HCT116 (cell line): ENCODE measurements at regions not wholly inside any gene's neighbourhood (a gene's known extent, or its start where the extent isn't known, plus 50 kb on each side); places are given as distances from the start of the nearest gene placed in this dataset.

Experiments used
- EZH2 ChIP-seq: fragments of 200-600 bp; sonication (generic); IDR thresholded peaks from 2 replicates; pipeline ENCODE4 v1.6.1; 2017; ENCODE audit warnings: antibody characterized with exemption, mixed run types
- JUND ChIP-seq: IDR thresholded peaks from 2 replicates; pipeline ENCODE4 v1.6.1; 2012
- POLR2A ChIP-seq: IDR thresholded peaks from 2 replicates; pipeline ENCODE4 v1.7.0; 2011; ENCODE audit warnings: borderline replicate concordance; ENCODE audit not compliant: insufficient read depth, insufficient read length; ENCODE audit errors: extremely low read depth
- POLR2AphosphoS5 ChIP-seq: IDR thresholded peaks from 2 replicates; pipeline ENCODE4 v1.6.1; 2011; ENCODE audit warnings: mild to moderate bottlenecking, low read depth, low read length, moderate library complexity
- RAD21 ChIP-seq: IDR thresholded peaks from 2 replicates; pipeline ENCODE4 v1.6.1; 2012; ENCODE audit warnings: low read depth, mild to moderate bottlenecking
- SIN3A ChIP-seq: IDR thresholded peaks from 2 replicates; pipeline ENCODE4 v1.6.1; 2012; ENCODE audit warnings: low read depth
- SP1 ChIP-seq: IDR thresholded peaks from 2 replicates; pipeline ENCODE4 v1.6.1; 2012; ENCODE audit warnings: low read depth
- SRF ChIP-seq: IDR thresholded peaks from 2 replicates; pipeline ENCODE4 v1.6.1; 2012; ENCODE audit warnings: low read depth
- TCF7L2 ChIP-seq: IDR thresholded peaks from 2 replicates; pipeline ENCODE4 v1.7.0; 2011; ENCODE audit warnings: borderline replicate concordance, inconsistent platforms; ENCODE audit not compliant: insufficient read depth, insufficient read length; ENCODE audit errors: extremely low read depth
- ZFX ChIP-seq: fragments of 450-650 bp; IDR thresholded peaks from 2 replicates; pipeline ENCODE4 v1.6.1; 2017
- TF ChIP-seq, protein P1 (sequence below), 3 experiments: fragments of 200-600 bp in 1 of 3; sonication (generic) in 1 of 3; IDR thresholded peaks in 2 of 3; conservative IDR thresholded peaks in 1 of 3; 2 replicates each; pipeline ENCODE4 v1.5.1; 2012 to 2017; ENCODE audit warnings: low read depth in 2 of 3, low read length in 2 of 3, antibody characterized with exemption in 1 of 3, borderline replicate concordance in 1 of 3, control low read depth in 1 of 3, mild to moderate bottlenecking in 1 of 3, mixed read lengths in 1 of 3, mixed run types in 1 of 3, moderate library complexity in 1 of 3; ENCODE audit not compliant: insufficient read depth in 1 of 3
- TF ChIP-seq, protein P2 (sequence below): IDR thresholded peaks from 2 replicates; pipeline ENCODE4 v1.6.1; 2011; ENCODE audit warnings: mild to moderate bottlenecking, low read length, moderate library complexity; ENCODE audit not compliant: insufficient replicate concordance; ENCODE audit errors: extremely low read depth
- TF ChIP-seq, protein P3 (sequence below): IDR thresholded peaks from 2 replicates; pipeline ENCODE4 v1.6.1; 2012

DNA sequence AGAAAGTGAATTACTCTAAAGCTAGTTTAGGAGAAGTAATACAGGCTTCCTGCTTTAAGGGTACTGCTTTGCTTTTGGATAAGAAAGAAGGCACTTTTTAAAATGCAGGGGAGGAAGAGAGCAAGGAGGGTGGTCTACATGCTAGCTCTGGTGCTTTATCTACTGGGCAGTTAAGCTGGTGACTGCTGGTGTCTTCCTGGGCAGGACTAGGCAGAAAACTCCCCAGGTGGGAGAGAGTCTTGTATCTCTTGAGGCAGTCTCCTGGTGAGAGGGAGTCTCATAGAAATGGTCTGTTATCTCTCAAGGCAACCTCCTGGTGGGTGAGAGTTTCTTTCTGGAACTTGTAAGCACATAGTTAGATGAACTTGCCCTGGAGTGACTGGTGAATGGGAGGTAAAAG lies 953.9 kb upstream of the GOT2 start:
- TF ChIP-seq SRF, result no peak
- TF ChIP-seq EZH2, result no peak
- TF ChIP-seq TCF7L2, result no peak
- TF ChIP-seq POLR2A, result no peak
- no peak for TF ChIP-seq SP1
- TF ChIP-seq, protein P1, sequence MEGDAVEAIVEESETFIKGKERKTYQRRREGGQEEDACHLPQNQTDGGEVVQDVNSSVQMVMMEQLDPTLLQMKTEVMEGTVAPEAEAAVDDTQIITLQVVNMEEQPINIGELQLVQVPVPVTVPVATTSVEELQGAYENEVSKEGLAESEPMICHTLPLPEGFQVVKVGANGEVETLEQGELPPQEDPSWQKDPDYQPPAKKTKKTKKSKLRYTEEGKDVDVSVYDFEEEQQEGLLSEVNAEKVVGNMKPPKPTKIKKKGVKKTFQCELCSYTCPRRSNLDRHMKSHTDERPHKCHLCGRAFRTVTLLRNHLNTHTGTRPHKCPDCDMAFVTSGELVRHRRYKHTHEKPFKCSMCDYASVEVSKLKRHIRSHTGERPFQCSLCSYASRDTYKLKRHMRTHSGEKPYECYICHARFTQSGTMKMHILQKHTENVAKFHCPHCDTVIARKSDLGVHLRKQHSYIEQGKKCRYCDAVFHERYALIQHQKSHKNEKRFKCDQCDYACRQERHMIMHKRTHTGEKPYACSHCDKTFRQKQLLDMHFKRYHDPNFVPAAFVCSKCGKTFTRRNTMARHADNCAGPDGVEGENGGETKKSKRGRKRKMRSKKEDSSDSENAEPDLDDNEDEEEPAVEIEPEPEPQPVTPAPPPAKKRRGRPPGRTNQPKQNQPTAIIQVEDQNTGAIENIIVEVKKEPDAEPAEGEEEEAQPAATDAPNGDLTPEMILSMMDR (IDR thresholded peaks at IDR 0.05 in 2 of 3, conservative IDR thresholded peaks at IDR 0.05 in 1 of 3; ENCODE audit: borderline replicate concordance in 1 of 3, insufficient read depth in 1 of 3, low read depth in 2 of 3, low read length in 2 of 3), result no peak
- TF ChIP-seq, protein P2, sequence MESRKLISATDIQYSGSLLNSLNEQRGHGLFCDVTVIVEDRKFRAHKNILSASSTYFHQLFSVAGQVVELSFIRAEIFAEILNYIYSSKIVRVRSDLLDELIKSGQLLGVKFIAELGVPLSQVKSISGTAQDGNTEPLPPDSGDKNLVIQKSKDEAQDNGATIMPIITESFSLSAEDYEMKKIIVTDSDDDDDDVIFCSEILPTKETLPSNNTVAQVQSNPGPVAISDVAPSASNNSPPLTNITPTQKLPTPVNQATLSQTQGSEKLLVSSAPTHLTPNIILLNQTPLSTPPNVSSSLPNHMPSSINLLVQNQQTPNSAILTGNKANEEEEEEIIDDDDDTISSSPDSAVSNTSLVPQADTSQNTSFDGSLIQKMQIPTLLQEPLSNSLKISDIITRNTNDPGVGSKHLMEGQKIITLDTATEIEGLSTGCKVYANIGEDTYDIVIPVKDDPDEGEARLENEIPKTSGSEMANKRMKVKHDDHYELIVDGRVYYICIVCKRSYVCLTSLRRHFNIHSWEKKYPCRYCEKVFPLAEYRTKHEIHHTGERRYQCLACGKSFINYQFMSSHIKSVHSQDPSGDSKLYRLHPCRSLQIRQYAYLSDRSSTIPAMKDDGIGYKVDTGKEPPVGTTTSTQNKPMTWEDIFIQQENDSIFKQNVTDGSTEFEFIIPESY, result no peak
- no peak for TF ChIP-seq POLR2AphosphoS5
- TF ChIP-seq RAD21, result no peak
- TF ChIP-seq, protein P3, sequence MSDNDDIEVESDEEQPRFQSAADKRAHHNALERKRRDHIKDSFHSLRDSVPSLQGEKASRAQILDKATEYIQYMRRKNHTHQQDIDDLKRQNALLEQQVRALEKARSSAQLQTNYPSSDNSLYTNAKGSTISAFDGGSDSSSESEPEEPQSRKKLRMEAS, result no peak
- TF ChIP-seq SIN3A, result no peak
- TF ChIP-seq JUND, result no peak
- TF ChIP-seq ZFX, result no peak
